ENCODE measurements at regions not wholly inside any gene's neighbourhood (a gene's known extent, or its start where the extent isn't known, plus 50 kb on each side); places are given as distances from the start of the nearest gene placed in this dataset.
"Not testable (repeated sequence)": the region's sequence is repeated elsewhere in the genome, so short reads cannot be mapped to it uniquely, and the experiment has no call there.

DNA sequence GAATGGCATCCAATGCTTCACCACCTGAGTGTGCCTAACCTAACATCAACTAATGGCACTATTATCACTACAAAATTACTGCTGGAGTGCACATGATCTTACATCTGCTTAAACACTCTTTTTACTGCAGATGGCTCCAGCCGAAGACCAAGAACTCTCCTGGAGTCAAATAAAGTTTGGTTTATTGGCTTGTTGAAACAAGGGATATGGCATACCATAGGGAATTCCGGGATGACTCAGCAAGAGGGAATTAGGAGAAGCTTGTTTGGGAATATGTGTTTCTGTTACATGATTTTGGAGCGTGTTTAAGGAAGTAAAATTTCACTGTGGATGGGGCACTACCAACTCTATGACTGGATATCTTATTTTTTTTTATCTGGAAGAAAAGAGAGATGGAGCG lies 872.6 kb downstream of the DTWD2 start:
- H3K9me3 ChIP-seq: no peaks in the 10 kb centered on the region
- intact Hi-C loops (cut with DNase I): no loop called here
- H3K27ac ChIP-seq: no peak overlapping the region
- TF ChIP-seq, protein P1, sequence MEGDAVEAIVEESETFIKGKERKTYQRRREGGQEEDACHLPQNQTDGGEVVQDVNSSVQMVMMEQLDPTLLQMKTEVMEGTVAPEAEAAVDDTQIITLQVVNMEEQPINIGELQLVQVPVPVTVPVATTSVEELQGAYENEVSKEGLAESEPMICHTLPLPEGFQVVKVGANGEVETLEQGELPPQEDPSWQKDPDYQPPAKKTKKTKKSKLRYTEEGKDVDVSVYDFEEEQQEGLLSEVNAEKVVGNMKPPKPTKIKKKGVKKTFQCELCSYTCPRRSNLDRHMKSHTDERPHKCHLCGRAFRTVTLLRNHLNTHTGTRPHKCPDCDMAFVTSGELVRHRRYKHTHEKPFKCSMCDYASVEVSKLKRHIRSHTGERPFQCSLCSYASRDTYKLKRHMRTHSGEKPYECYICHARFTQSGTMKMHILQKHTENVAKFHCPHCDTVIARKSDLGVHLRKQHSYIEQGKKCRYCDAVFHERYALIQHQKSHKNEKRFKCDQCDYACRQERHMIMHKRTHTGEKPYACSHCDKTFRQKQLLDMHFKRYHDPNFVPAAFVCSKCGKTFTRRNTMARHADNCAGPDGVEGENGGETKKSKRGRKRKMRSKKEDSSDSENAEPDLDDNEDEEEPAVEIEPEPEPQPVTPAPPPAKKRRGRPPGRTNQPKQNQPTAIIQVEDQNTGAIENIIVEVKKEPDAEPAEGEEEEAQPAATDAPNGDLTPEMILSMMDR (IDR thresholded peaks at IDR 0.05): no peak
- TF ChIP-seq POLR2A (IDR thresholded peaks at IDR 0.05) (no peak), POLR2AphosphoS5 (IDR thresholded peaks at IDR 0.05) (no peak)
- H3K27me3 ChIP-seq (replicated peaks; ENCODE audit: insufficient read depth): no peaks in the 10 kb centered on the region
- no peaks in the 10 kb centered on the region for H3K4me1 ChIP-seq (replicated peaks)
- H3K36me3 ChIP-seq: no peaks in the 10 kb centered on the region
- H3K4me3 ChIP-seq: no peak overlapping the region
- WGBS: 67% methylated on average over 4 of the region's 4 CpGs
- no peak for DNase-seq (ENCODE audit: low spot score)

DNA sequence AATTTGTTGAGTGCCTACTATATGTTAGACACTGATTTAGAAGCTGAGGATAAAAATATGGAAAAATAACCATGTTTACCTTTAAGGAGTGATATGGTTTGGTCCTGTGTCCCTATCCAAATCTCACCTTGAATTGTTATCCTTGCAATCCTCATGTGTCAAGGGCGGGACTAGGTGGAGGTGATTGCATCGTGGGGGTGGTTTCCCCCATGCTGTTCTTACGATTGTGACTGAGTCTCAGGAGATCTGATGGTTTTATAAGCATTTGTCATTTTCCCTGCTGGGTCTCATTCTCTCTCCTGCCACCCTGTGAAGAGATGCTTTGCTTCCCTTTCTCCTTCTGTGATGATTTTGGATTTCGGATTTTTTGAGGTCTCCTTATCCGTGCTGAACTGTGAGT lies 876.4 kb downstream of the DTWD2 start:
- no peaks in the 10 kb centered on the region for H3K4me1 ChIP-seq (replicated peaks)
- H3K4me3 ChIP-seq: no peak overlapping the region
- no peaks in the 10 kb centered on the region for H3K27me3 ChIP-seq (replicated peaks; ENCODE audit: insufficient read depth)
- H3K36me3 ChIP-seq: no peaks in the 10 kb centered on the region
- TF ChIP-seq POLR2AphosphoS5 (IDR thresholded peaks at IDR 0.05) (no peak), POLR2A (IDR thresholded peaks at IDR 0.05) (no peak)
- TF ChIP-seq, protein P1 (IDR thresholded peaks at IDR 0.05): no peak
- H3K9me3 ChIP-seq: no peaks in the 10 kb centered on the region
- H3K27ac ChIP-seq: no peak overlapping the region
- intact Hi-C loops (cut with DNase I): no loop called here
- no peak for DNase-seq (ENCODE audit: low spot score)
- whole genome bisulfite sequencing: 80% methylated on average over 5 of the region's 5 CpGs

DNA sequence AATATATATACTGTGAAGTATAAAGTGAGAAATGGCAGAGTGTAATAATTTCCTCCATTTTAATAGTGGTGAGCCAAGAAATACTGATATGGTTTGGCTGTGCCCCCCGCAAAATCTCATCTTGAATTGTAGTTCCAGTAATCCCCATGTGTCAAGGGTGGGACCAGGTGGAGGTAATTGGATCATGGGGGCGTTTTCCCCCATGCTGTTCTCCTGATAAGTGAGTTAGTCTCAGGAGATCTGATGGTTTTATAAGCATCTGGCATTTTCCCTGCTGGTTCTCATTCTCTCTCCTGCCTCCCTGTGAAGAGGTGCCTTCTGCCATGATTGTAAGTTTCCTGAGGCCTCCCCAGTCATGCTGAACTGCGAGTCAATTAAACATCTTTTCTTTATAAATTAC lies 881.1 kb downstream of the DTWD2 start:
- H3K36me3 ChIP-seq; DNase-seq (ENCODE audit: low spot score); H3K9me3 ChIP-seq; H3K27me3 ChIP-seq (replicated peaks; ENCODE audit: insufficient read depth); H3K27ac ChIP-seq; H3K4me3 ChIP-seq; intact Hi-C loops (cut with DNase I); H3K4me1 ChIP-seq (replicated peaks): not testable (repeated sequence)
- WGBS: 77% methylated on average over 3 of the region's 3 CpGs

DNA sequence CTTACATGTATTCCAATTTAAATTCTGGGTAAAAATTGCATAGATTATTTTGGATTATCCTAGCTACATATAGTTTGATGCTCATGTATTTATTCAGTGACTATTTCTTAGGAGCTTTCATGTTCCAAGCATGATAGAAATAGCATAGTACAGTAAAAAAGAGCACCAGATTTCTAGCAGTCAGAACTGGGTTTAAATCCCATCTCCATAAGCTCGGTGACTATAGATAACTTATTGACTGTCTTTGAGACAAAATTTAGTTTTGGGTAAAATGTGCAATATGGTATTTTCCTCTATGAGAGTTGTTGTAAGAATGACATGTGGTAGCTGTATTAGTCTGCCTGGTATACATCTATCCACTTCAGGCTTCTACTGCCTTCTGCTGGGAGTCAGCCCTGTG lies 889.6 kb downstream of the DTWD2 start:
- Histone ChIP-seq H3K27me3 (replicated peaks; ENCODE audit: insufficient read depth) (no peaks in the 10 kb centered on the region), H3K27ac (no peak overlapping the region), H3K9me3 (no peaks in the 10 kb centered on the region), H3K4me3 (no peak overlapping the region), H3K4me1 (replicated peaks) (no peaks in the 10 kb centered on the region), H3K36me3 (no peaks in the 10 kb centered on the region)
- WGBS: 95% methylated on average over 1 of the region's 1 CpG
- DNase-seq (ENCODE audit: low spot score): no peak
- intact Hi-C loops (cut with DNase I): no loop called here
- TF ChIP-seq, protein P1 (IDR thresholded peaks at IDR 0.05): no peak
- no peak for TF ChIP-seq POLR2AphosphoS5 (IDR thresholded peaks at IDR 0.05)
- TF ChIP-seq POLR2A (IDR thresholded peaks at IDR 0.05): no peak

DNA sequence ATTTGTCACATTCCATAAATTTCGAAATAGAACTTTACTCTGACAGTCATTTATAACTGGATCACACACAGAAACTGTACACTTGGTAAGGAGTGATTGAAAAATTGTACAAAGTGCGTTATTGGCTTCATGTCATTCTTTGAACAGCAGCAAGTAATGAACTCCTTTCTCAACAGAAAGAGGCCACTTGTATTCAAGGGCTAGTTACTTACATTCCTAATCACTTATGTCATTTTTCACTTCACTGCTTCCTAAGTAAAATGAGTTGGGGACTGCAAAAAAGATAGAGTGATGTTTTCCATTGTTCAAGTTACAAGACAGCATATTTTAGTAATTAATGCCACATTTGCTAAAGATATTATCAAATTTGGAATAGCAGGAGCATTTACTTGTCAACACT lies 893.2 kb downstream of the DTWD2 start:
- Histone ChIP-seq H3K27ac (no peak overlapping the region), H3K36me3 (no peaks in the 10 kb centered on the region), H3K4me3 (no peak overlapping the region), H3K27me3 (replicated peaks; ENCODE audit: insufficient read depth) (no peaks in the 10 kb centered on the region), H3K9me3 (no peaks in the 10 kb centered on the region), H3K4me1 (replicated peaks) (no peaks in the 10 kb centered on the region)
- intact Hi-C loops (cut with DNase I): no loop called here
- no peak for DNase-seq (ENCODE audit: low spot score)
- 63% methylated on average over 2 of the region's 2 CpGs for WGBS
- TF ChIP-seq, protein P1 (IDR thresholded peaks at IDR 0.05): no peak
- no peak for TF ChIP-seq POLR2A (IDR thresholded peaks at IDR 0.05)
- TF ChIP-seq POLR2AphosphoS5 (IDR thresholded peaks at IDR 0.05): no peak
